ENCODE measurements at regions not wholly inside any gene's neighbourhood (a gene's known extent, or its start where the extent isn't known, plus 50 kb on each side); places are given as distances from the start of the nearest gene placed in this dataset.

GRCh38 chr11:87535513-87535912 is 497.8 kb downstream of the TMEM135 start:
- TF ChIP-seq, protein P1, sequence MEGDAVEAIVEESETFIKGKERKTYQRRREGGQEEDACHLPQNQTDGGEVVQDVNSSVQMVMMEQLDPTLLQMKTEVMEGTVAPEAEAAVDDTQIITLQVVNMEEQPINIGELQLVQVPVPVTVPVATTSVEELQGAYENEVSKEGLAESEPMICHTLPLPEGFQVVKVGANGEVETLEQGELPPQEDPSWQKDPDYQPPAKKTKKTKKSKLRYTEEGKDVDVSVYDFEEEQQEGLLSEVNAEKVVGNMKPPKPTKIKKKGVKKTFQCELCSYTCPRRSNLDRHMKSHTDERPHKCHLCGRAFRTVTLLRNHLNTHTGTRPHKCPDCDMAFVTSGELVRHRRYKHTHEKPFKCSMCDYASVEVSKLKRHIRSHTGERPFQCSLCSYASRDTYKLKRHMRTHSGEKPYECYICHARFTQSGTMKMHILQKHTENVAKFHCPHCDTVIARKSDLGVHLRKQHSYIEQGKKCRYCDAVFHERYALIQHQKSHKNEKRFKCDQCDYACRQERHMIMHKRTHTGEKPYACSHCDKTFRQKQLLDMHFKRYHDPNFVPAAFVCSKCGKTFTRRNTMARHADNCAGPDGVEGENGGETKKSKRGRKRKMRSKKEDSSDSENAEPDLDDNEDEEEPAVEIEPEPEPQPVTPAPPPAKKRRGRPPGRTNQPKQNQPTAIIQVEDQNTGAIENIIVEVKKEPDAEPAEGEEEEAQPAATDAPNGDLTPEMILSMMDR (IDR thresholded peaks at IDR 0.05) = no peak
- TF ChIP-seq POLR2A (IDR thresholded peaks at IDR 0.05) (no peak), POLR2AphosphoS5 (IDR thresholded peaks at IDR 0.05; ENCODE audit: insufficient read depth in 1 of 2, low read depth in 1 of 2) (no peak)

Measured in vagina (tissue), 2 donors.